ENCODE measurements at regions not wholly inside any gene's neighbourhood (a gene's known extent, or its start where the extent isn't known, plus 50 kb on each side); places are given as distances from the start of the nearest gene placed in this dataset.

- H3K4me3 ChIP-seq (ENCODE audit: low read depth in 1 of 5, low read length in 5 of 5) = no peak overlapping the region
Measured at GRCh38 chr1:60762911-60763310, 319.4 kb upstream of the NFIA start.

DNA sequence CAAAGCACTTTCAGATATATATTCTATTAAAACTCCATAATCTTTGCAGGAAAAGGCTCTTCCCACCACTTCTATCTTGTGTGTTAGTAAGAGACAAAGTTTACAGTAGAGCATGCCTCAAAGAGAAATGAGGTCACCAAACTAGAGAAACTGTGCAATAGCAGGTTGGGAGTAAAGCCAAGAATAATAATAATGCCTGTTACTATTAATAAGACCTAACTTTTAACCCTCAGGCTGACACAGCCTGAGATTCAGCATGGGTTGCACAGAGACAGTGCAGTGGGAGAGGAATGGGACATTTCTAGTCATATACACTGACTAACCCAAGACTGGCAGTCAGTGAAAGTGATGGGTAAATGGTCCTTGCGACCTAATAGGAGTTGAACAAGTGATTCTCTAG, 320.2 kb upstream of the NFIA start:
- Histone ChIP-seq H3K4me1 (ENCODE audit: control insufficient read depth in 5 of 5, insufficient read depth in 5 of 5, low read length in 5 of 5) (peaks cover 0 to 16% (median 0%) of the 10 kb centered on the region in 5 donors), H3K36me3 (ENCODE audit: control insufficient read depth in 5 of 5, insufficient read depth in 5 of 5, low read length in 5 of 5) (no peaks in the 10 kb centered on the region), H3K4me3 (ENCODE audit: low read depth in 1 of 5, low read length in 5 of 5) (no peak overlapping the region), H3K27me3 (ENCODE audit: control insufficient read depth in 5 of 5, insufficient read depth in 4 of 5, low read length in 5 of 5) (no peaks in the 10 kb centered on the region), H3K9ac (ENCODE audit: low read length in 5 of 5) (no peak overlapping the region), H3K9me3 (ENCODE audit: control insufficient read depth in 5 of 5, low read length in 5 of 5) (no peaks in the 10 kb centered on the region), H3K27ac (ENCODE audit: low read depth, low read length) (no peak overlapping the region)

More at GRCh38 chr1:60762911-60763310, 319.4 kb upstream of the NFIA start:
- no peak overlapping the region for H3K27ac ChIP-seq (ENCODE audit: low read depth, low read length)
- no peaks in the 10 kb centered on the region for H3K36me3 ChIP-seq (ENCODE audit: control insufficient read depth in 5 of 5, insufficient read depth in 5 of 5, low read length in 5 of 5)
- H3K9me3 ChIP-seq (ENCODE audit: control insufficient read depth in 5 of 5, low read length in 5 of 5) = no peaks in the 10 kb centered on the region
- no peaks in the 10 kb centered on the region for H3K27me3 ChIP-seq (ENCODE audit: control insufficient read depth in 5 of 5, insufficient read depth in 4 of 5, low read length in 5 of 5)
- peaks cover 0 to 16% (median 0%) of the 10 kb centered on the region in 5 donors for H3K4me1 ChIP-seq (ENCODE audit: control insufficient read depth in 5 of 5, insufficient read depth in 5 of 5, low read length in 5 of 5)
- no peak overlapping the region for H3K9ac ChIP-seq (ENCODE audit: low read length in 5 of 5)

GRCh38 chr1:60759291-60759690, 323.1 kb upstream of the NFIA start:
- Histone ChIP-seq H3K36me3 (ENCODE audit: control insufficient read depth in 5 of 5, insufficient read depth in 5 of 5, low read length in 5 of 5) (no peaks in the 10 kb centered on the region), H3K9ac (ENCODE audit: low read length in 5 of 5) (no peak overlapping the region), H3K27ac (ENCODE audit: low read depth, low read length) (no peak overlapping the region), H3K4me1 (ENCODE audit: control insufficient read depth in 5 of 5, insufficient read depth in 5 of 5, low read length in 5 of 5) (peaks cover 0 to 16% (median 0%) of the 10 kb centered on the region in 5 donors), H3K9me3 (ENCODE audit: control insufficient read depth in 5 of 5, low read length in 5 of 5) (no peaks in the 10 kb centered on the region), H3K27me3 (ENCODE audit: control insufficient read depth in 5 of 5, insufficient read depth in 4 of 5, low read length in 5 of 5) (no peaks in the 10 kb centered on the region), H3K4me3 (ENCODE audit: low read depth in 1 of 5, low read length in 5 of 5) (no peak overlapping the region)

DNA sequence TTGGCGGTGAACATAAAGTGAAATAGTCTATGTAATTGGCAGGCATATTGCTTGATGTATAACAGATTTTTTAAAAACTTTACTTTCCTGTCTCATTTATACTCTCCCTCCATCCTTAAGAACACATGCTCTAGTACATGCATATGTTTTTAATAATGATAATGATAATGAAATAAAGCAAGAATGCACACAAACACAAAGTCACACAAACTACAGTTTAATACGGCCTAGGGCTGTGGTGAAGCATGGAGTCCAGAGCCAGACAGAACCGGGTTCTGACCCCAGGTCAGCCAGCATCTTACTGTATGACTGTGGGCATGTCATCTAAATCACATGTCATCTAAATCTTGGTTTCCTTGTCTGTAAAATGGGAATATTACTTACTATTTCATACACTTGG, 324.9 kb upstream of the NFIA start:
- no peak overlapping the region for H3K27ac ChIP-seq (ENCODE audit: low read depth, low read length)
- no peak overlapping the region for H3K9ac ChIP-seq (ENCODE audit: low read length in 5 of 5)
- peaks cover 0 to 7% (median 0%) of the 10 kb centered on the region in 5 donors for H3K4me1 ChIP-seq (ENCODE audit: control insufficient read depth in 5 of 5, insufficient read depth in 5 of 5, low read length in 5 of 5)
- H3K27me3 ChIP-seq (ENCODE audit: control insufficient read depth in 5 of 5, insufficient read depth in 4 of 5, low read length in 5 of 5) = no peaks in the 10 kb centered on the region
- no peaks in the 10 kb centered on the region for H3K36me3 ChIP-seq (ENCODE audit: control insufficient read depth in 5 of 5, insufficient read depth in 5 of 5, low read length in 5 of 5)
- no peaks in the 10 kb centered on the region for H3K9me3 ChIP-seq (ENCODE audit: control insufficient read depth in 5 of 5, low read length in 5 of 5)
- H3K4me3 ChIP-seq (ENCODE audit: low read depth in 1 of 5, low read length in 5 of 5) = no peak overlapping the region

GRCh38 chr1:60753036-60753900, 329.1 kb upstream of the NFIA start:
- Histone ChIP-seq H3K4me1 (ENCODE audit: control insufficient read depth in 5 of 5, insufficient read depth in 5 of 5, low read length in 5 of 5) (no peaks in the 10 kb centered on the region), H3K9me3 (ENCODE audit: control insufficient read depth in 5 of 5, low read length in 5 of 5) (no peaks in the 10 kb centered on the region), H3K27me3 (ENCODE audit: control insufficient read depth in 5 of 5, insufficient read depth in 4 of 5, low read length in 5 of 5) (no peaks in the 10 kb centered on the region), H3K4me3 (ENCODE audit: low read depth in 1 of 5, low read length in 5 of 5) (no peak overlapping the region), H3K36me3 (ENCODE audit: control insufficient read depth in 5 of 5, insufficient read depth in 5 of 5, low read length in 5 of 5) (no peaks in the 10 kb centered on the region), H3K27ac (ENCODE audit: low read depth, low read length) (no peak overlapping the region), H3K9ac (ENCODE audit: low read length in 5 of 5) (no peak overlapping the region)

- Histone ChIP-seq H3K9me3 (ENCODE audit: control insufficient read depth in 5 of 5, low read length in 5 of 5) (no peaks in the 10 kb centered on the region), H3K36me3 (ENCODE audit: control insufficient read depth in 5 of 5, insufficient read depth in 5 of 5, low read length in 5 of 5) (no peaks in the 10 kb centered on the region), H3K27ac (ENCODE audit: low read depth, low read length) (no peak overlapping the region), H3K4me3 (ENCODE audit: low read depth in 1 of 5, low read length in 5 of 5) (no peak overlapping the region), H3K27me3 (ENCODE audit: control insufficient read depth in 5 of 5, insufficient read depth in 4 of 5, low read length in 5 of 5) (no peaks in the 10 kb centered on the region), H3K4me1 (ENCODE audit: control insufficient read depth in 5 of 5, insufficient read depth in 5 of 5, low read length in 5 of 5) (no peaks in the 10 kb centered on the region), H3K9ac (ENCODE audit: low read length in 5 of 5) (no peak overlapping the region)
Measured at GRCh38 chr1:60751306-60751705, 331.1 kb upstream of the NFIA start.

DNA sequence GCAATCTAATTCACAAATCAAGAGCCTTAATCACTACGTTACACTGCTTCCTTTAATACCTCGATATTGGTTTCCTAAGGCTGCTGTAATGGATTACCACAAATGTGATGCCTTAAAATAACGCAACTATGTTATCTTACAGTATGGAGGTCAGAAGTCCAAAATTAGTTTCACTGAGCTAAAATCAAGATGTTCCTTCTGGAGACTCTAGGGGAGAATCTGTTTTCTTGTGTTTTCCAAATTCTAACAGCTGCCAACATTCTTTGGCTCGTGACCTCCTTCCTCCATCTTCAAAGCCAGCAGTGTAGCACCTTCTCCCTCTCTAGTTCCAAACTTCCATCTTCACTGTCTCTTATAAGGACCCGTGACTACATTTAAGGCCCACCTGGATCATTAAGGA, 335.0 kb upstream of the NFIA start:
- no peaks in the 10 kb centered on the region for H3K27me3 ChIP-seq (ENCODE audit: control insufficient read depth in 5 of 5, insufficient read depth in 4 of 5, low read length in 5 of 5)
- H3K36me3 ChIP-seq (ENCODE audit: control insufficient read depth in 5 of 5, insufficient read depth in 5 of 5, low read length in 5 of 5) = no peaks in the 10 kb centered on the region
- H3K9ac ChIP-seq (ENCODE audit: low read length in 5 of 5) = no peak overlapping the region
- H3K4me1 ChIP-seq (ENCODE audit: control insufficient read depth in 5 of 5, insufficient read depth in 5 of 5, low read length in 5 of 5) = no peaks in the 10 kb centered on the region
- H3K27ac ChIP-seq (ENCODE audit: low read depth, low read length) = no peak overlapping the region
- no peaks in the 10 kb centered on the region for H3K9me3 ChIP-seq (ENCODE audit: control insufficient read depth in 5 of 5, low read length in 5 of 5)
- no peak overlapping the region for H3K4me3 ChIP-seq (ENCODE audit: low read depth in 1 of 5, low read length in 5 of 5)

DNA sequence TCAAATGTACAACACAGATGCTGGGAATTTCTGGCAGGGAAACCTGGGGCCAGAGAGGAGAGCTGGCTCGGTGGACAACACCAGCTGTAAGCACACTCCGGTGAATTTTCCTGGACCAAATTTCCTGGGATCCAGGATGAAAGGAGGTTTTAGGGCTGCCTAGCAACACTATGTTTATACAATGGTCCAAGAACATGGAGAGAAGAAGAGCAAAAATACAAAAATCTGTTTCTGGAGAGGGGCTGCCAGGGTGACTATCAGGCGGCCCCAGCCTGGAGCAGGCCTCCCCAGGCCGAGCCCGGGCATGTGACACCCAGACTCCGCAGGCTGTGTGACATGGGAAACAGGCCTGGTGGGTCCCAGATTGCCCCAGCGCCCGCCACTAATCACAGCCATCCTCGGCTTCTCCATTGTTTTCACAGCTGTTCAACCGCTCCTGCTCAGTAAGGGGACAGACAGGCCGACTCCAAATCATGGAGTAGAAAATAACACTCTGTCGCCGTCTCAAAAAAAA, 336.0 kb upstream of the NFIA start:
- H3K27me3 ChIP-seq (ENCODE audit: control insufficient read depth in 5 of 5, insufficient read depth in 4 of 5, low read length in 5 of 5) = no peaks in the 10 kb centered on the region
- H3K9me3 ChIP-seq (ENCODE audit: control insufficient read depth in 5 of 5, low read length in 5 of 5) = no peaks in the 10 kb centered on the region
- H3K4me1 ChIP-seq (ENCODE audit: control insufficient read depth in 5 of 5, insufficient read depth in 5 of 5, low read length in 5 of 5) = no peaks in the 10 kb centered on the region
- no peak overlapping the region for H3K27ac ChIP-seq (ENCODE audit: low read depth, low read length)
- H3K4me3 ChIP-seq (ENCODE audit: low read depth in 1 of 5, low read length in 5 of 5) = no peak overlapping the region
- no peak overlapping the region for H3K9ac ChIP-seq (ENCODE audit: low read length in 5 of 5)
- H3K36me3 ChIP-seq (ENCODE audit: control insufficient read depth in 5 of 5, insufficient read depth in 5 of 5, low read length in 5 of 5) = no peaks in the 10 kb centered on the region

- no peaks in the 10 kb centered on the region for H3K4me1 ChIP-seq (ENCODE audit: control insufficient read depth in 5 of 5, insufficient read depth in 5 of 5, low read length in 5 of 5)
- H3K27ac ChIP-seq (ENCODE audit: low read depth, low read length) = no peak overlapping the region
- no peaks in the 10 kb centered on the region for H3K36me3 ChIP-seq (ENCODE audit: control insufficient read depth in 5 of 5, insufficient read depth in 5 of 5, low read length in 5 of 5)
- H3K4me3 ChIP-seq (ENCODE audit: low read depth in 1 of 5, low read length in 5 of 5) = no peak overlapping the region
- H3K9ac ChIP-seq (ENCODE audit: low read length in 5 of 5) = no peak overlapping the region
- H3K27me3 ChIP-seq (ENCODE audit: control insufficient read depth in 5 of 5, insufficient read depth in 4 of 5, low read length in 5 of 5) = no peaks in the 10 kb centered on the region
- H3K9me3 ChIP-seq (ENCODE audit: control insufficient read depth in 5 of 5, low read length in 5 of 5) = no peaks in the 10 kb centered on the region
Measured at GRCh38 chr1:60745484-60745883, 336.9 kb upstream of the NFIA start.

DNA sequence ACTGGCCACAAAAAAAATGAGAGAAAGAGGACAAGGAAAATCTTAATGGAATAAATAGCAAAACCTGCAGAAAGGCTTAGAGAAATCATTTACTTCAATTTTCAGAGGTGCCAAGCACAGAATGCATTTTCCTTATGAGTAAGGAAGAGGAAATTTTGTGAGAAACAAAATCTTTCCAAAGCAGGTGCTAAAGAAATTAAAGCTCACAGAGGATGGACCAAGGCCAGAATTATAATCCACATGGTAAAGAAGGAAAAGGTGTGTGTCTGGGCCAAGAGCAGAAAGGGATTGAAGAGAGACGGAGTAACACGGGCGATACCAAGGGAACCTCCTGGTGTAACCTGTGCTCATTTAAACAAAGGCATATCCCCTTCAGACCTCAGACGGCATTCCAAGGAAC, 340.0 kb upstream of the NFIA start:
- Histone ChIP-seq H3K36me3 (ENCODE audit: control insufficient read depth in 5 of 5, insufficient read depth in 5 of 5, low read length in 5 of 5) (no peaks in the 10 kb centered on the region), H3K9ac (ENCODE audit: low read length in 5 of 5) (no peak overlapping the region), H3K4me3 (ENCODE audit: low read depth in 1 of 5, low read length in 5 of 5) (no peak overlapping the region), H3K27me3 (ENCODE audit: control insufficient read depth in 5 of 5, insufficient read depth in 4 of 5, low read length in 5 of 5) (no peaks in the 10 kb centered on the region), H3K4me1 (ENCODE audit: control insufficient read depth in 5 of 5, insufficient read depth in 5 of 5, low read length in 5 of 5) (no peaks in the 10 kb centered on the region), H3K27ac (ENCODE audit: low read depth, low read length) (no peak overlapping the region), H3K9me3 (ENCODE audit: control insufficient read depth in 5 of 5, low read length in 5 of 5) (no peaks in the 10 kb centered on the region)

Measured in subcutaneous abdominal adipose tissue (tissue), 5 donors.